ENCODE measurements at regions not wholly inside any gene's neighbourhood (a gene's known extent, or its start where the extent isn't known, plus 50 kb on each side); places are given as distances from the start of the nearest gene placed in this dataset.

DNA sequence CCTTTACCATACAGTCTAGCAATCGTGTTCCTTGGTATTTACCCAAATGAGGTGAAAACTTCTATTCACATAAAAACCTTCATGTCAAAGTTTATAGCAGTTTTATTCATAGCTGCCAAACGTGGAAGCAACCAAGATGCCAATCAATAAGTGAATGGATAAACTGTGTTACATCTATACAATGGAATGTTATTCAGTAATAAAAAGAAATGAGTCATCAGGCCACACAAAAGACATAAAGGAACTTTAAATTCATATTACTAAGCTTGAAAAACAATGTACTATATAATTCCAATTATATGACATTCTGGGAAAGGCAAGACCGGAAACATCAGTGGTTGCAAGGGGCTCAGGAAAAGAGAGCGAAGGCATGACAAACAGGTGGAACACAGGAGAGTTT lies 679.9 kb downstream of the ISL1 start:
- TF ChIP-seq CTCF (IDR thresholded peaks at IDR 0.05; ENCODE audit: borderline replicate concordance, extremely low read depth, insufficient read depth): no peak
- Histone ChIP-seq H3K4me1 (ENCODE audit: control insufficient read depth in 2 of 3, insufficient read depth in 2 of 3, low read depth in 1 of 3, low read length in 3 of 3) (no peaks in the 10 kb centered on the region), H3K27me3 (ENCODE audit: control insufficient read depth, insufficient read depth, low read length) (no peaks in the 10 kb centered on the region), H3K9me3 (ENCODE audit: control insufficient read depth in 2 of 3, insufficient read depth in 1 of 3, low read length in 3 of 3) (peaks cover 0 to under 1% (median 0%) of the 10 kb centered on the region in 3 donors), H3K4me3 (ENCODE audit: low read length in 3 of 3) (no peak overlapping the region), H3K36me3 (ENCODE audit: control insufficient read depth in 2 of 3, insufficient read depth in 3 of 3, low read length in 3 of 3) (no peaks in the 10 kb centered on the region), H3K9ac (ENCODE audit: low read length in 3 of 3) (no peak overlapping the region), H3K27ac (ENCODE audit: low read depth in 2 of 2, low read length in 2 of 2) (no peak overlapping the region)
- DNase-seq: no peak
- intact Hi-C loops (cut with DNase I): no loop called here
- no peak for FAIRE-seq

GRCh38 chr5:52065182-52065581 lies 681.9 kb downstream of the ISL1 start:
- no peak for TF ChIP-seq CTCF (IDR thresholded peaks at IDR 0.05; ENCODE audit: borderline replicate concordance, extremely low read depth, insufficient read depth)
- H3K4me3 ChIP-seq (ENCODE audit: low read length in 3 of 3): no peak overlapping the region
- FAIRE-seq: no peak
- no peaks in the 10 kb centered on the region for H3K36me3 ChIP-seq (ENCODE audit: control insufficient read depth in 2 of 3, insufficient read depth in 3 of 3, low read length in 3 of 3)
- H3K4me1 ChIP-seq (ENCODE audit: control insufficient read depth in 2 of 3, insufficient read depth in 2 of 3, low read depth in 1 of 3, low read length in 3 of 3): no peaks in the 10 kb centered on the region
- H3K27me3 ChIP-seq (ENCODE audit: control insufficient read depth, insufficient read depth, low read length): no peaks in the 10 kb centered on the region
- H3K9me3 ChIP-seq (ENCODE audit: control insufficient read depth in 2 of 3, insufficient read depth in 1 of 3, low read length in 3 of 3): no peaks in the 10 kb centered on the region
- no peak for DNase-seq
- intact Hi-C loops (cut with DNase I): no loop called here
- H3K27ac ChIP-seq (ENCODE audit: low read depth in 2 of 2, low read length in 2 of 2): no peak overlapping the region
- no peak overlapping the region for H3K9ac ChIP-seq (ENCODE audit: low read length in 3 of 3)

DNA sequence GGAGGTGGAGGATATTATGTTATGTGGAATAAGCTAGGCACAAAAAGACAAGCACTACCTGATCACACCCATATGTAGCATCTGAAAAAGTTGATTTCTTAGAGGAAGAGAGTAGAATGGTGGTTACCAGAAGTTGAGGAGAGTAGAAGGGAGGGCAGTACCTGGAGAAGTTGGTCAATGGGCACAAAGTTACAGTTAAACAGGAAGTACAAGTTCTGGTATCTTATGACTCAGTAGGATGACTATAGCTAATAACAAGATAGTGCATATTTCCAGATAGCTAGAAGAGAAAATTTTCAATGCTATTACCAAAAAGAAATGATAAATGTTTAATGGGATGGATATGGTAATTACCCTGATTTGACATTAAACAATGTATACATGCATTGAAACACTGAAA lies 686.7 kb downstream of the ISL1 start:
- TF ChIP-seq CTCF (IDR thresholded peaks at IDR 0.05; ENCODE audit: borderline replicate concordance, extremely low read depth, insufficient read depth): no peak
- DNase-seq (no peak), FAIRE-seq (no peak)
- no peaks in the 10 kb centered on the region for H3K36me3 ChIP-seq (ENCODE audit: control insufficient read depth in 2 of 3, insufficient read depth in 3 of 3, low read length in 3 of 3)
- intact Hi-C loops (cut with DNase I): no loop called here
- H3K27me3 ChIP-seq (ENCODE audit: control insufficient read depth, insufficient read depth, low read length): no peaks in the 10 kb centered on the region
- no peak overlapping the region for H3K4me3 ChIP-seq (ENCODE audit: low read length in 3 of 3)
- no peak overlapping the region for H3K27ac ChIP-seq (ENCODE audit: low read depth in 2 of 2, low read length in 2 of 2)
- no peak overlapping the region for H3K9ac ChIP-seq (ENCODE audit: low read length in 3 of 3)
- no peaks in the 10 kb centered on the region for H3K4me1 ChIP-seq (ENCODE audit: control insufficient read depth in 2 of 3, insufficient read depth in 2 of 3, low read depth in 1 of 3, low read length in 3 of 3)
- no peaks in the 10 kb centered on the region for H3K9me3 ChIP-seq (ENCODE audit: control insufficient read depth in 2 of 3, insufficient read depth in 1 of 3, low read length in 3 of 3)

- Histone ChIP-seq H3K36me3 (ENCODE audit: control insufficient read depth in 2 of 3, insufficient read depth in 3 of 3, low read length in 3 of 3) (no peaks in the 10 kb centered on the region), H3K9ac (ENCODE audit: low read length in 3 of 3) (no peak overlapping the region), H3K4me1 (ENCODE audit: control insufficient read depth in 2 of 3, insufficient read depth in 2 of 3, low read depth in 1 of 3, low read length in 3 of 3) (no peaks in the 10 kb centered on the region), H3K27ac (ENCODE audit: low read depth in 2 of 2, low read length in 2 of 2) (no peak overlapping the region), H3K4me3 (ENCODE audit: low read length in 3 of 3) (no peak overlapping the region), H3K9me3 (ENCODE audit: control insufficient read depth in 2 of 3, insufficient read depth in 1 of 3, low read length in 3 of 3) (no peaks in the 10 kb centered on the region), H3K27me3 (ENCODE audit: control insufficient read depth, insufficient read depth, low read length) (no peaks in the 10 kb centered on the region)
- FAIRE-seq: no peak
- no peak for DNase-seq
- intact Hi-C loops (cut with DNase I): no loop called here
- no peak for TF ChIP-seq CTCF (IDR thresholded peaks at IDR 0.05; ENCODE audit: borderline replicate concordance, extremely low read depth, insufficient read depth)
These were observed 690.9 kb downstream of the ISL1 start for GRCh38 chr5:52073993-52074689.
